GM19468 (cell line): ENCODE measurements at regions not wholly inside any gene's neighbourhood (a gene's known extent, or its start where the extent isn't known, plus 50 kb on each side); places are given as distances from the start of the nearest gene placed in this dataset.
"Not testable (repeated sequence)": the region's sequence is repeated elsewhere in the genome, so short reads cannot be mapped to it uniquely, and the experiment has no call there.

ENCODE experiments used
- ATAC-seq: cut with Tn5 transposase; IDR thresholded peaks from one replicate; pipeline ENCODE4 v1.9.1; 2021; ENCODE audit warnings: mild to moderate bottlenecking, moderate library complexity, moderate number of reproducible peaks; ENCODE audit not compliant: unreplicated experiment; ENCODE audit errors: extremely low read depth

DNA sequence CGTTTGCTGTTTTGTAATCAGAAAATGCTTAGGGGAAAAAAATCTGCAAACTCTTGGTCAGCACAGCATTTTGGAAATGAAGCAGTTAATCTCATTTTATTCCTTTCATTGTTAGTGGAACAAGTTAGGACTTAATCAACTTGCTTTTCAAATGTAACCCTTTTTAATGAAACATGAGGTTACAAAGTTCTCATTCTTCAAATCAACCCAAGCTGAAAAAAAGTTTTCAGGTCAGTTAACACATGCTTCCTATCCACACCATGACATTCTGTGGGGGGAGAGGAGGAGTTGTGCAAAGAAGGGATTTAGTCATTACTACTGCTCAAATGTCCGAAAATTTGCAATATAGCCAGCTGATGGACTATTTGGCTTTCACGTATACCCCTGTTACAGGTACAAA, 283.2 kb upstream of the LYPLAL1 start:
- no peak for ATAC-seq

DNA sequence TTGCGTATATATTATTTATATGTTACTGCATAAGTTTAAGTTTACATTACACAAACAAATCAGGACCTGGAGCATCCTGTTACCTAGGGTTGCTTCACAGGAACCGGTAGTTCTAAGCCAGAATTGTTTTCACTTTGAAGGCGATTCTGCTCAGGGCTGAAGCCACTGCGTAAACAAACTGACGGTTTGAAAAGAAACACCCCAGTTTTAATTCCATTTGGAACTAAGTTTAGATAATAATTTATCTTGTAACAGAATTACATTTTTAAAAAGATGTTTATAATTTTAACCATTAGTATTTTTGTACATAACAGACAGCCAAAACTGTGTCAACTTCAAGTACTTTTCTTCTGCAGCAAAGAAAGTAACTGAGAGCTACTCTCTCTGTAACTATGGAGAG, 282.1 kb upstream of the LYPLAL1 start:
- ATAC-seq: no peak

DNA sequence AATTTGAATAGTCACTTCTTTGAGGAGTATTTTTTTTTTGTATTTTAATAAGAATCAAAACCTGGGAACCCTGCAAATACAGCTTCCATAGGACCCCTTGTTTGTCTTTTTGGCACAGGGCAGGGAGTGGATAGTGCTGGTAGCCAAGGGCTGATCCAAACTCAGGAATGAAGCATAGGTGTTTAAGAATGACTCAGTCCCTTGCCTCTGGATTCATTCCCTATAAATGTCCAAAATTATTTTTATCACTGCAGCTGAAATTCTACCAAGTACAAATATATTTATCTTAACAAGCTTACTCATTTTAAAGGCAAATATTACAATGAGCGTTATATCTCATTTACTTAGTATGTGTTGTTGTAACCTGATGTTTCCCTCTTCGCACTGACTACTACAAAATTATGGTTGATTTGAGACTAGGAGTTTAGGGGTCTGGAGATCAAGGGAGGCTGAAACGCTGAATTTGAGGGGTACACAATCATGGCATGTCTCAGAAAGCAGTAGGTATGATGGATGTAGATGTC, 278.6 kb upstream of the LYPLAL1 start:
- no peak for ATAC-seq

DNA sequence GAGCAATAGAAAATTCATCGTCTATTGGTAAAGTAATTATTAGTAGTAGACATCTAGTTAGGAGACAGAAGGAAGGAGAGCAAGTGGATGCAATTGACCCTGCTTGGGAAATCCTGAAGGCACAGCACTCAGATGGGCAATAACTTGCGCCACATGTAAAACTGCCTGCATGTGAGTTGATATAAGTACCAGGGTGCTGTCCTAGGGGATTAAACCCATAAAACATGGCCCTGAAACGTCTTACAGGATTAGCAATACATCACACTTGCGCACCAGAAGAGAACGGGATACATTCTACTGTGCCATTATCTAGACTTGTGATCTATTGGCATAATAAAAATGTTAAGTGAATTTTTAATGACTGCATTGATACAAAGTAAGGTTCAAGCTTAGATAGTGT, 277.5 kb upstream of the LYPLAL1 start:
- ATAC-seq: no peak

DNA sequence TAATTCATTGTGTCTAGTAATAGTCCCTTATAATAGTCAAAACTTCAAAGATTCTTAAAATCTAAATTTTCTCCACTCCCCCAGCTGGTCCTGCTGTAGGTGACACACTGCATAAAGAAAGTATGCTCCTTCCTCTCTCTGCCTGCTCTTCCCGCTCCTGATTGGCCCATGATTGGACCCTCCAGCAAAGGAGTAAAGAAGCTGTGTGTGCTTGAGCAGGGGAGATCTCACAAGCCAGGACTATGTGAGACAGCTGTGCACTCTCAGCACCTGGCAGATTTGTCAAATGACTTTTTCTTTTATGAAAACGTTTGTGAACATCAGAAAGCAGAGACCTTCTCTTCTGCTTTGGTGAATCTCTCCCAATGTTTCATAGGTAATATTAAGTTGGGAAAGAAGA, 274.8 kb upstream of the LYPLAL1 start:
- no peak for ATAC-seq

DNA sequence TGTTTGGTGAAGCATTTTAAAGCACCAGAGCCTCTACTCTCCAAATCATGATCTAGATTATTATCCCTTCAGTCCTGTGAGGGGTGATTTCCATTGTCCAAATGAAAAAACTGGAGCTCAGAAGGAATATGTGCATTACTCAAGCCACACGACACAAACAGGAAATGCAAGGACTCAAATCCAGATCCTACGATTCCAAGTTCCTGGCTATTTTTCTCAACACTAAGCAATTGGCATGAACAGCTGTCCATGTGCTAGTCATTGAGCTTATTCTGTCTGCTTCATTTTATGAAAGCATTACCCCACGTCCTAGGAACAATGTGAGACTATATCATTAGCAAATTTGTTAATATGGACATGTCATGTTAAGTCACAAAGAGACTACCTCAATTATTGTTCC, 273.1 kb upstream of the LYPLAL1 start:
- no peak for ATAC-seq

DNA sequence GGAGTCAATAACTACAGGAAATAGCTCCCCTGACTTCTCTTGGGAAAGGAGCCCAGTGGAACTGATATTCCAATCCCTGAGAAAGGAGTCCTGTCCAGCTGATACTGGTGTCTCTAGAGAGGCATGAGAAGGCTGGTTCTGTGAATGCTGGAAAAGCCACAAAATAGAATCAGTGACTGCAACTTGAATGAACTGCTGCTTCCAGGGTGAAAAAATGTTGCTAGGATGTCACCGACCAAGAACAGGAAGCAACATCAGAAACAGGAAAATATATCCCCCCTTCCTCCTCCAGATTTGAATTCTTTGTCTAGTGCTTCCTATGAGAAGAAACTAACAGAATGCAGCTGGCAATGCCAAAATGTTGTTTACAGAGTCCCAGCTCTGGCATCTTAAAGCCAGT, 269.3 kb upstream of the LYPLAL1 start:
- ATAC-seq: no peak

DNA sequence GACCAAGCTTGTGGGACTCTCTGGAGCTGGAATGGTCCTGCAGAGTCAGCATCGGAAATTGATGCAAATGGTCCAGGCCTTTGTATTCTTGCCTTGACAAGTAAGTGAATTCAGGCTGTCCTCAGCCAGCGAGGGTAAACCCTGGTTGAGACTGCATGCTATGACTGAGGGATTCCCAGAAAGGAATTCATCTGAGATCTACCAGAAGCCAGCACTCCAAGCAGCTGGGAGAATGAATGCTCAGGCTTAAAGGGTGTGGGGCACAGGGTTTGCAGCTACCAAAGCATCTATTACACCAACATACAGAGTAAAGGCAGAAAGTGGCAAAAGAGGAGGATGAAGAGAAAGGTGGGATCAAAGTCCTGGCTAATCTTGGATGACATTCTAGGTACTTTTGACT, 257.0 kb upstream of the LYPLAL1 start:
- ATAC-seq: no peak

DNA sequence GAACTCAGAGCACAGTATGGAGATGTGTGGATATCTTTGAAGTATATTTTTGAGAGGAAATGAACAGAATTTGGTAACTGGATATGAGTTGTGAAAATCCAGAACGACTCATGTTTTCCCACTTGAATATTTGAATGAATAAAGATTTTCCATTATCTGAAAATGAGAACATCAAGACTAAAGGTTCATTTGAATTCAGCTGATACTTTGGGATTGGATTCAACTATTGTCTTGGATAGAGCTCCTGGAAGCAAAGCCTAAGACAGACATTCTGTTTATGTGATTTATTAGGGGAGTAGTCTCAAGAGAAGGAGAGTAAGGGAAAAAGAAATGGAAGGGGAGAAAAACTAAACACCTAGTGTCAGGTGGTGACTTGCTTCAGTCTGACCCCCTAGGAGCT, 256.0 kb upstream of the LYPLAL1 start:
- no peak for ATAC-seq

DNA sequence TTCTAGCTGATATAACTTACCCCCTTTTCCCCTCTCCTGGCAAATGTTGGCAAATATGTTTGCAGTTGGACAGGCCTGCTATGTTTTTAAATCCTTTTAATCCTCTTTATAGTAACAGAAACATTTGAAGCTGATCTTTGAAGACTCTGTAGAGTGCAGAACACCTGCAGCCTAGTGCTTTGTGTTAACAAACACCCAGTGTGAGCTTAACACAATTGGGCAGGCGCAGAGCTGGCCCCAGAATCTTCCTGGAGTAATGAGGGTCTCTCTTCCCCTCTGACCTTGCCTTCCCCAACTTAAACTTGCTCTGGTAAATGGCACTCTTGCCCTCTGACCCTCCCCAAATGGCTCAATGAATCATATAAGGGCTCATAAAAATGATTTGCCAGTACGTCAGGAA, 247.9 kb upstream of the LYPLAL1 start:
- no peak for ATAC-seq

DNA sequence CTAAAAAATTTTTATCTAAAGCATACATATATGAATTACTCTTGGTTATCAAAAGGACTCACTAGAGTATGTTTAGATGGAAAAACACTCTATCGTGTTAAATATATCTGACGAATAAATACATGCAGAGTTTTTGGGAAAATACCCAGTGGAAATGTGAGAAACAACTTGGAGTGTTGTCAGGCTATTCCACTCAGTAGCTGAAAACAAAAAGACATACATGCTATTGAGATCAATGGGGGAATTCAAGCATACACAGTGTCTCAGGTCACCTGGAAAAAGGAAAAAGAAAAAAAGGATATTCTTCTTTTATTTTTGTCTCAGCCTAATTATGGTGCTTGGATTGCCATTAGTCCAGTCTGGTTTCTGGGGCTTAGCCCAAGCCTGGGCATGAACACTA, 247.0 kb upstream of the LYPLAL1 start:
- no peak for ATAC-seq

DNA sequence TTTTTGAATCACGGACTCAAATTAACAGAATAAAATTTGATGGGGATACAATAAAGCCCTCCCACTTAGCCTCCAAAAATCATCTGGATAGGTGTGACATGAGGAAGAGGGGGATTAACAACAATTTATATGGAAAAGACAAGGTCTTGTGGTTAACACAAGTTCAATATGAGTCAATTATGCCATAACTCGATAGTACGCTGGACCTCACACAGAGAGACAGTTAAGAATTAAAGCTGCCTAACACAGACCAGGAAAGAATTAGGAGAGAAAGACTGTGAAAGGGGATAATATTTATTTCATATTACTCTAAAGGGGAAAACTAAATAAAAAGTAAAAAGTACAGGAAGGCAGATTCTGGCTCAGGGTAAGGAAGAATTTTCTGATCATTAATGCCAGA, 243.7 kb upstream of the LYPLAL1 start:
- no peak for ATAC-seq

DNA sequence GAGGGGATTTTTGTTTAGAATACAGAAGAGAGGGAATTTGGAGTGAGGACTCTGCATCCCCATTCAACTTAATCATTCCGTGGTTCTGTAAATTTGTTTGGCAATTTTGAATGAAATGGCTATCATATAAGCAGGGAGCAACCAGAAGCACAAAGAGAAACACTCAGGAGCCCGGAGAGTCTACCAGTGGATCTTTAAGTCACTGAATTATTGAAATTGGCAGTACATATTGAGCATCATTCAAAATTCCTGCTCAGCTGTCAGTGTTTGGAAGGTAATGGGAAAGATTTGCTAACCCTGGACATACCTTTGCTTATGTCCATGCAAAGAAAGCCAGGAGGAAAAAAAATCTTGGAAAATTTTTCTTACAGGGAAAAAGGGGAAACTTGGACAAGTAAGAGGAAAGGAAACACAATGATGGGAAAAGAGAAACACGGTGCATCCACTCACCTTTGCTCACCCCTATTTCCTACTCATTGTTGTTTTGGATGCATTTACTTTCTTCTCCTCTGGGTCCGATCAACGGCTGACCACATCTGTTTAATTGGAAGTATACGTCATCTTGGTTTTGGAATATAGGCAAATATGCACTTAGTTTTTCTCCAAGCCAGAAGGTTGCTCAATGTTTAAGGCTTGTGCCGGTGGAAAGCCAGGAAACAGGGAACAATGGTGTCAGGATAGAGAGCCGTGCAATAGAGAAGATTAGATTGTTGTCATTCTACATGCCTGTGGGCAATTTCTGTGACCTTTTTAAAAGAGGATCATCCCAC, 243.0 kb upstream of the LYPLAL1 start:
- ATAC-seq: no peak

DNA sequence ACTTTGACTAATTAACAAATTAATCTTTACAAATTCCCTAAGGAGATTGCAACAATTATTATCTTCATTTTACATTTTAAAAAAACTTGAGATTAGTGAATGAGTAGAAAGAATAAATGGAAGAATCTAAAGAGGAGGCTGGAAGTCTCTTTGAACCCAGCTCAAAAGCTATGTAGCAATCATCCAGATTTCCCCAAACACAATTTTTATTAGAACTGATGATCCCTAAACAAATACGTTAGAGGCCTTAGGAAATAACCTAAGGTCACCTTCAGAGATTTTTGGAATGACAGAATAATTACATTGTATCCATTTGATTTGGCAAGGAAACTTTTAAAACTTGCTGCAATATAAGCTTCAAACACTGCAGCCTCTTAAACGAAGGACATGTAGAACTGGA, 242.4 kb upstream of the LYPLAL1 start:
- no peak for ATAC-seq

DNA sequence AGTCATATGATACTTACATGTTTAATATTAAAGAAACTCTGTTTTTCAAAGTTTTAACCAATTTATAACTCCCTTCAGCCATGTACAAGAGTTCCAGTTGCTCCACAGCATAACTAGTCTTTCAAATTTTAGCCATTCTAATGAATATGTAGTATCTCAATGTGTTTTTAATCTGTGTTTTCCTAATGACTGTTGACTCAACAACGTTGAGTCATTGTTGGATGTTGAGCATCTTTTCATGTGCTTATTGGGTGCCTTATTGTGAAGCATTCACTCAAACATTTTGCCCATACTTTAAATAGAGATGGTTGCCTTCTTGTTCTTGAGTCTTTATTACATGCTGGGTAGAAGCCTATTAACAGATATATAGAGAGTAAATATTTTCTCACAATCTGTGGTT, 240.2 kb upstream of the LYPLAL1 start:
- no peak for ATAC-seq

DNA sequence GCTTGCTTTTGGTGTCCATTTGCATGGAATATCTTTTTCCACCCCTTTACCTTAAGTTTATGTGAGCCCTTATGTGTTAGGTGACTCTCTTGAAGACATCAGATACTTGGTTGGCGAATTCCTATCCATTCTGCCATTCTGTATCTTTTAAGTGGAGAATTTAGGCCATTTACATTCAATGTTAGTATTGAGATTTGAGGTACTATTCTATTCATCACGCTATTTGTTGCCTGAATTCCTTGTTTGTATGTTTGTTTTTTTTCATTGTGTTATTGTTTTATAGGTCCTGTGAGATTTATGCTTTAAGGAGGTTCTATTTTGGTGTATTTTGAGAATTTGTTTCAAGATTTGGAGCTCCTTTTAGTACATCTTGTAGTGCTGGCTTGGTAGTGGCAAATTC, 238.3 kb upstream of the LYPLAL1 start:
- not testable (repeated sequence) for ATAC-seq

DNA sequence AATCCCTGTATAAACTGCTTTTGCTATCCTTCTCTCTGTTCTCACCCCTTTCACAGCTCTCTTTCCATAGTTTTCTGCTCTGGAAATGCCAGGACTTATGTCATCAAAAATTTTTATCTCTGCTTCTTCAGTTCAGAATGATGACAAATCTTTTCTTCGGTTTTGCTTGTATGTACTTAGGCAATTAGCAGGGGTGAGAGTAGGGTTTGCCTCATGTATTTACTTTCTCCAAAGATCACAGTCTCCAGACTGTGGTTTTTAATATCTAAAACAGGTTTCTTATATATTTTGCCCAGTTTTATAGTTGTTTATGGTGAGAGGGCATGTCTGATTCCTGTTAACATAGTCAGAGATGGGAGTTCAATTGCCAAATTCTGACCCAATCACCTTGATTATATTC, 235.4 kb upstream of the LYPLAL1 start:
- ATAC-seq: no peak

DNA sequence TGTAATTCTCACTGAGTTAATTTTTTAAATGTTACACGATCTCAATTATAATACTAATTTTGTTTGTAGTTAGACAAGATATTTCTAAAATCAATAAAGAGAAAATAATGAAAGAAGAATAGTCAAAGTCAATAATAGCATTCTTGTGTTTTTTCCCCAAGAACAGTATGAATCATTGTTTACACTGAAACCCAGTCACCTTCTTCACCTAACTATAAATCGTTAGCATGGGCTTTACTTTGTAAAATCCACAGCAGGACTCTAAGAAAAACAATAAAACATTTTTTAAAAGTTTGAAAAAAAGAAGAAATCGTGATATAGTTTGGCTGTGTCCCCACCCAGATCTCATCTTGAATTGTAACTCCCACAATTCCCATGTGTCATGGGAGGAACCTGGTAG, 234.6 kb upstream of the LYPLAL1 start:
- no peak for ATAC-seq

DNA sequence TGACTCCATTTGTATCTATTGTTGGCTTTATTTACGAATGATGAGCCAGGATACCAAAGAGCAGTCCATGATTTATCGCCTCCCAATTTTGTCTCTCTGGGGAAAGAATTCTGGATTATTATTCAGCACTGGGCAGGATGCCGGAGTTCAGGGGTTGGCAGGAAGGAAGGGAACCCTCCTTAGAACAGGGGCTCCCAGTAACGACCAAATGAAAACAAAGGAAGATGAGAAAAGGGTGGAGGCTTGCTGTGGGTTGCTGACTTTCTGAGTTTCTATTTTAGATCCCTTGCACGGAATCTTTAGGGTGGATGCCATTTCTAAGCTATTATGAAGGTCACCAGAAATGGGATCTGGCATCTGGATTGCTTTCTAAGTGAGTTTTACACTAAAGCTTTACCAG, 231.2 kb upstream of the LYPLAL1 start:
- ATAC-seq: no peak

DNA sequence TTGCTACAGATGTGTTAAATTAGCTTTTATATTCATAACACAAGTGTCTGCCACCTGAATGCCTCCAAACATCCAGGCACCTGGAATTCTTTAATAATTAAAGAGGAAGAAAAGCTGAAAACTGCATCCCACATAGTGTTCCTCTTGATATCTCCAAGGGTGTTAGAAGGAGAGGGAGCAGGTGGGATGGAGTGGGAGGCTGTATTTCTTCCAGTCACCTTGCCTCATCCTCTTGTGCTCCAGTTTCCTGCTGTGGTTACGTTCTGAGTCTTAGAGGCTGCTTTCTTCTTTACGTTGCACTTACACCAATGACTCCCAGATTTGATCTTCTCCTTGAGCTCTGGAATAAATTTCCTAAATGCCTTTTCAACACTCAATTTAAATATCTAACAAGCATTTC, 230.3 kb upstream of the LYPLAL1 start:
- ATAC-seq: no peak

DNA sequence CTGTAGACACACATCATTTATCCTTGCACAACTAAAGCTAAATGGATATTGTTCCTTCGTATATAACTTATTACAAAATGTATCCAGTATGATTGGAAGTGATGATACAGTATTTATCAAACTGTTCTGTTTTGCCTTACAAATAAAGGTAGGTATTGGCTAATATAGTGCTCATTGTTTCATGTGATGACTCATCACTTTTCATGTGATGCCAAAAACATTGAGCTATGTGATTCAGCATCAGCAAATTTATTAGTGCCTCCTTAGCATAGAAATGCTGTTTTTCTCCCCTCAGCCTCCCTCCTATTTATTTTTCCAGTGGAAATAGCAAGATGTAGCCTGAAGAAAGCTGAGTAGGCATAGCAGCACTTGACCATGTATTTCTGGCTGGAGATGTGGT, 228.6 kb upstream of the LYPLAL1 start:
- no peak for ATAC-seq

DNA sequence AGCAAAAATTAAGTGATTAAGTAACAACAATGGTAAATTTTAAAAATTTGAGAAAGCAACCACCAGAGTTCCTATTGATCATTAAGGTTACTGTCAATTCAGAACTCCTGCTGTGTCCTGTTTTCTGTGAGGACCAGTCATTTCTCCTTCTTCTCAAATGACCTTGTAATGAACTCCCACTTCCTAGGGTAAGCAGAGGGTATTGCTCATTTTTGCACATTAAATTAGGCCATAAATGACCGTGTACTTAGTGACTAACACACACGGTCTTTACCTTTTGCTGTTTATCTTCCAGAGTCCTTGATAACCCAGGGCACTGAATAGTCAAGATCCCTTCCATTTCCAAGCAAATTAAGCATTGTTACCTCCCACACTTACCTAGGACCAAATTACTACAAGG, 227.5 kb upstream of the LYPLAL1 start:
- ATAC-seq: no peak
